Gastroesophageal sphincter (tissue), 3 donors: ENCODE measurements at regions not wholly inside any gene's neighbourhood (a gene's known extent, or its start where the extent isn't known, plus 50 kb on each side); places are given as distances from the start of the nearest gene placed in this dataset.

Experiments used
- CTCF ChIP-seq, 4 experiments: fragments of 200-600 bp in 2 of 4; fragments of 450-650 bp in 2 of 4; sonication (generic) in 1 of 4; IDR thresholded peaks; one replicate each; pipeline ENCODE4 v1.5.1; 2017 to 2019; ENCODE audit warnings: antibody characterized with exemption in 4 of 4, mild to moderate bottlenecking in 2 of 4, moderate library complexity in 2 of 4
- EP300 ChIP-seq: sonication (generic); formaldehyde crosslinking; IDR thresholded peaks from one replicate; pipeline ENCODE4 v1.6.1; 2017; ENCODE audit warnings: antibody characterized with exemption, mild to moderate bottlenecking
- POLR2A ChIP-seq, 2 donors: fragments of 450-650 bp; IDR thresholded peaks; one replicate each; pipeline ENCODE4 v1.6.1; 2017; ENCODE audit warnings: antibody characterized with exemption in 2 of 2, mild to moderate bottlenecking in 2 of 2, moderate library complexity in 1 of 2

- TF ChIP-seq CTCF (IDR thresholded peaks at IDR 0.05) (no peak), POLR2A (IDR thresholded peaks at IDR 0.05) (no peak), EP300 (no peak)
Observed at GRCh38 chr16:79407461-79408135, 192.9 kb downstream of the MAF start.
